Inflammatory macrophage treated with lipopolysaccharide for 1 hour (primary cell): ENCODE measurements at regions not wholly inside any gene's neighbourhood (a gene's known extent, or its start where the extent isn't known, plus 50 kb on each side); places are given as distances from the start of the nearest gene placed in this dataset.

Experiments
- DNase-seq, 2 donors: peaks; one replicate each; pipeline ENCODE4 v3.0.0-alpha.2; 2020 to 2022

DNA sequence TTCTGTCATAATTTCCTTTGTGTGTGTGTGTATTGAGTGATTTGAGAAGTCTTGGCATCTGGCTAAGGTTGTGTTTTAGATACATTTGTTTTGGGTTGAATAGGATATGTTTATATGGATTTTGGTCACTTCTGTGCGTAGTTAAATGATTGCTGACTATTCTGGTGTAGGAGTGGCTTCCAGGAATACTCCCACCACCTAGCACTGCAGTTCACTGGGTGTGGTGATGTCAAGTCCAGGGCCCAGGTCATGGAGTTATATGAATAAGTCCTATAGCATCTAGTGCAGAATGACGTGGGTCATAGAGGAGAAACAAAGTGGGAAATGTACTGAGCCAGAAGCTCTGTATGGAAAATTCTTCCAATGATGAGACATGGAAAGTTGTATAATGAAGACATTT, 465.4 kb upstream of the CCL2 start:
- no peak for DNase-seq

DNA sequence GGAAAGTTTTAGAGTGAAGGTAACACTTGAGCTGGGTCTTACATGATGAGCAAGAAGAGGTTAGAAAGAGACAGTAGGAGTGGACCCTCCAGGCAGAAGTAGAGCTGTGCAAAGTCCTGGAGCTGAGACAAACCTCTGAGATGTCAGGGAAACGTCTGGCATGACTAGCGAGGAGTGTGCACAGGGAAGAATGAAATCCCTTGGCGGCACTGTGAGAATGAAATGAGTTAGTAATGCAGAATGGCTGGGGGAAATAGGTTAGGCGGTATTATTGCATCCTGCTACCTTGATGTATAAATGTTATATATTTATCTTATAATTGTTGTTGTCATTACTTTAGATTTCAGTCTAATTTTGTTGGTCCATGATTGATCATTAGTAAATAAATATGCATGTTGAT, 457.9 kb upstream of the CCL2 start:
- no peak for DNase-seq

DNA sequence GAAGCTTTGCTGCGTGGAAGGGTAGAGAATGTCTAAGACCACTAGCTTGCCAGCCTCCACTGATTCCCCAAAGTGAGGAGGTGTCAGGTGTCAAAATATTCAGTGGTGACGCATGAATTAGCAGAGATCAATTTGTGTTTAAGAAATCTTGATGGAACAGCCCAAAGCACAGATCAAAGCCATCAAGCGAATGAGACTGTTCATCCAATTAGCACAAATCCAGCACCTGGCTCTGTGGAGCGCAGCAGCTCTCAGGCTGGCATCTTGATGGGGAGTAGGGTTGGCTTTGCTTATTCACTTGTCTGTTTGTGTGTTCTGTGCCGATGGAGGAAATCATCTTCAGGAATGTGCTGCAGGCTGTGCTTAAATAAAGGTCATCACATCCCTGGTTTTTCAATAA, 456.8 kb upstream of the CCL2 start:
- DNase-seq, result no peak

DNA sequence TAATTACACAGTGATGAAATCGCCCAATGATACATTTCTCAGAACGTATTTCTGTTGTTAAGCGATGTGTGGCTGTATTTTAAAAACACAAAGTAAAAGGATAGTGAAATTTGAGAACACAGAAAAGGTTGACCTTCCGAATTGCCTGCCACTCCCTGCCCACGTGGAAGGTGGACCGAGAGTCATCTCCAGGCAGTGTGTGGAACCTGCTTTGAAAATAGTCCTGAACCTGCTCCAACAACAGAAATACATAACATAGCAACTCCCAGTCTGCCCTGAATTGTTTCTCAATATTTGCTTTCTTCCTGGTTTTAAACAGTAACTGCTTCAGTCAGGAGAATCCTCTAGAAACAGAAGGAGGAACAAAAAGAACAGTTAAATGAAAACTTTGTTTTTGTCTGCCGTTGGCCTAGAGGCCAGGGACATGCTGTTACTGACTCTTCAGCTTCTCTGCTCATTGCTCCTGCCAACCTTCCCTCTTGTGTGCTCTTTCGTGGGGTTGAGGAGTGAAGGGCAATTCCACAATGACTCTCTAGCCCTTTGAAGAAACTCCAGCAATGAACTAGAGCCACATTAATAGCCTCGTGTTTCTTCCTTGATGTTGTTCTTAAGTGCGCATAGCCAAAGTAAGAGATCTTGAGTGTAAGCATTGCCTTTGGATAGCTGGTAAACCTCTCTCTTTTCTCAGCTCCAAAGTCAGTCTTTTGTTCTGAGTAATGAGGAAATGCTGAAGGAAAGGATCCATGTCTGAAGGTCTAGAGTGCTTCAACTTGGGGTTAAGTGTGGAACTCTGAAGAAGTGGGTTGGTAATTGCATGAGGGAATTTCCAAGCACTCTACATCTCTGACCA, 452.5 kb upstream of the CCL2 start:
- DNase-seq, result peak; percentile 20 to 24

DNA sequence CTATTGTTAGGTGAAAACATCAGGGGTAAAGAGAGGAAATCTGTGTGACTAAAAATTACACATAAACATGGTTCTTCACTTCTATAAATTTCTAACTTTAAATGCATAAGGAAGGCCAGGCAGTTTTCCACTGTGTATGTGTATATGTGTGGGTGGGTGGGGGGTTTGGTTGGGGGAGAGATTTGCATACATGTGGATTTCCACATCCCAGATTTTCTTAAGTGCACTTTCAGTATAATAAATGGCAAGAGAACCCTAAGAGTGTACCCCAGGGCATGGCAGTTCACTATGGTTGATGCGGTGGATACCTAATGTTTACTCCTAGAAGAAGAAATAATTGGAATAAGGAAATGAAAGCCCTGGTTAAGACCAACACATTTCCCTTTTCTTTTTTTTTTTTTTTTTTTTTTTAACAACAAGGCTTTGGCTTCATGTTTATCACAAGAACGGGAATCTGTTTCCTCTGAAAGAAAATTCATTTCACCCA, 451.8 kb upstream of the CCL2 start:
- peak; percentile 51 to 55 for DNase-seq

DNA sequence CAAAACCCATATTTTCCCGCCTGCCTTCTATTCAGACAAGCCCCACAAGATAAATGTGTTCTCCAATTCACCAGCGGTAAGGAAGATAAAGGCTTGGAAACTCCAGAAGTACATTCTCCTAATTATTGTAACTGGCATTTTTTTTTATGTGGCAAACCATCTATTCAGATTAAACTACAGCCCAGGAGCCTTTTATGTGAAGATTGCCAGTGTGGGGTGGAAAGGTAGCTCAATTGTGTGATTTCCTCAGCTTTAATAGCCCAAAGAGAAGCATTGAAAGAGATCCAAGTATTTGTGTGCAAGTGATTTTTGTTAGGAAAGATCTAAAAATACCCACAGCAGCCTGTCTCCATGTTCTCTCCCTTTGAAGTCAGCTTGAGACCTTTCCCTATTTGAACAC, 451.4 kb upstream of the CCL2 start:
- DNase-seq, result no peak

DNA sequence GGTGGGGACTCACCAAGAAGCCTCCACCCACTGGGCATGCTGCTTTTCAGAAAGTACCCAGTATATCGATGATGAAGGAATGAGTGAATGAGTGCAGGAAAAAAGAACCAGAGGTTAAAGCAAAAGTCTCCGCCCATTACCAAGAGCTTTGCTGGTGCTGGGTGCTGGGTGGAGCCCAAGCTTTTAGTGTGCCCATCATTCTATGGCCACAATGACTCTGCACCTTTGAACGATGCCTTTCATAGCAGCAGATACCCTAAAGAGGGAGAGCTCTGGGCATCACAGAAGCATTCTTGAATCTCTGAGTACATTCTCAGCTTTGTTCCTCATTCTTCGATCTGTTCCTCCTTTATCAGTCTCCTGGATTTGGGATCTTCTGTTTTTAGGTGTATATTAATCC, 450.7 kb upstream of the CCL2 start:
- DNase-seq, result peak in 1 of 2 donors; percentile 2

DNA sequence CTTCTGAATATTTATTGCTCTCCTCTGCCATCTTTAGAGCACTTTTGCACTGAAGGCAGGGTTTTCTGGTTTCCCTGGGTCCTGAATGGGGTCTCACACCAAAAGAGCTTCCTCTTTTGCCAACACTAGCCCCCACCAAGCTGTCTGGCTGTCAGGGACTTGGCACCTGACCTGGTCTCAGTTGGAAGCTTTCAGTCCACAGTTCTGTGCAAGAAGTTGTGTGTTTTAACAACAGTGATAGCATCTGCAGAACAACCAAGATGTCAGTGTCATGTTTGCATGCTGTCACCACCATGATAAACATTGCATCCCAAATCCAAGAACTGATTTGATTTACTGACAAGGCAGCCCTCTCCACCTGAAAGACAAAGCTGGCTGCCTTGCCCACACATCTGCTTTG, 448.5 kb upstream of the CCL2 start:
- DNase-seq, result no peak

DNA sequence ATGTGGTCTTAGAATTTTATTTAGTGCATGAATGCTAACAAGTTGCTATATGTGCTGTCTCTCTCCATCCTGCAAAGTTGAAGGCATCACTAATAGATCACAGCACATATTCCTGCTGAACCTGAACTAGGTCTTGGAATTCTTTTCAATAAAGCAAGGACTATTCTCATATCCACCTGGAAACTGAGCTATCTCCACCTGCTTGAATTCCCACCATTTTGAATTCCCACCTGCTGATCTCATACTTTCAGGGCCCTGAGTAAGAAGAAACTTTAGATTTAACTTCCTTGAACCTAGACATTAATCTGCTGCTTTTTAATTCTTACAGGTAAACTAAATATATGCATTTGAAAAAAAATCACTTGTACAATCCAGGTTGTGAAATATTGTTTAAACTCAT, 445.3 kb upstream of the CCL2 start:
- DNase-seq, result no peak

DNA sequence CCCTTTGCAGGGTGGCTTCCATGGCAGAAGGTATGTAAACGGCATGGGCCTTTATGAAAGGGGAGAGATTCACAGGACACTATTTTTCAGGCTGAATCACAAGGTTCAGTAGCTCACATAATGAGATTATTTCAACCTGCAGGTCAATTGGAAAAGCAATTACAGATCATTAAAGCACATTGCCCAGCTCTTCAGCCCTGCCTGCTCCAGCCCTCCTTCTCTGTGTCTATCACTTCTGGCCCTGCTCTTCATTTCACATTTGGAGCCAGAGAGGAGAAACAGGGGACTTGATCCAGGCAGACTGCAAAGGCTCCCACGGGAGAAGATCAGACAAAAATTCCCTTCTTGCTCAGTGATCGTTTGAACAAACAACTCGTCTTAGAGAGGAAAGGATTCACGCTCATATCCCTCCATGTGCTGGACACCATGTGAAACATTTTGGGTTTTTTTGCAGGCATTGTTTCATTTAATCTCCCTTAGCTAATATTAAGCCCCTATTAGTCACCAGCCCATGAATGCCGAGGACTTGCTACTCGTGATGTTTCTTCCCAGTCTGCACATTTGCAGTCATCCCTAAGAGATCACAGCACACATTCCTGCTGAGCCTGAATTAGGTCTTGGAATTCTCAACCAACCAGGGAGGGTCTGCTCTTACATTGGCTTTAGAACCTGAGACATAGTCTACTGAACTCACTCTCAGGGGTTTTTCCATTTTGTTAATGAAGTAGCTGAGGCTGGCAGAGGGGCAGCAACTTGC, 443.9 kb upstream of the CCL2 start:
- no peak for DNase-seq

DNA sequence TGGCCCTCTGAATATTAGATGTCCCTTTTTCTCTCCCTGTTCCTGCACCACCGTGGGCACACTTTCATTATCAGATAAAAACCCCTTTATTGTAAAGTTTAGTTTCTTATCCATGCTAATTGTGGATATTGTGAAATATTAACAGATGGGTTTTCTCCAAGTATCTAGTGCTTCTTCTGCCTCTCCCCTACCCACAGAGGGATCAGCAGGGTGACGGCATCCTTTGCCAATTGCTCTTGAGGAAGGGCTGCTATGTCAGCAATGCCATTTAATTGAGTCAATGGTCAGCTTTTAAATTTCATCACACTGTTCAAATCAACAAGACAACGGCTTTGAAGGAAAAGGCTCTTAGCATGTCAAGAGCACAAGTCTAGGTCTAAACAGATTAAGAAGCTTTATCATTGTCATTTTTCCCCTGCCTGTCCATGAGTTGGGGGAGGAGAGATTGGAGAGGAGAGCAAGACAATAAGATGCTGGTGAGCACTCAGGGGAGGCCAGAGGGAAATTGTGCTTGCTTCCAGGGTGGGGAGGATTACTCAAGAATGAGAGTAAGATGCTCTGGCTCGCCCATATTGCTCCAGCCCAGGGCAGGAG, 443.0 kb upstream of the CCL2 start:
- DNase-seq, result no peak

DNA sequence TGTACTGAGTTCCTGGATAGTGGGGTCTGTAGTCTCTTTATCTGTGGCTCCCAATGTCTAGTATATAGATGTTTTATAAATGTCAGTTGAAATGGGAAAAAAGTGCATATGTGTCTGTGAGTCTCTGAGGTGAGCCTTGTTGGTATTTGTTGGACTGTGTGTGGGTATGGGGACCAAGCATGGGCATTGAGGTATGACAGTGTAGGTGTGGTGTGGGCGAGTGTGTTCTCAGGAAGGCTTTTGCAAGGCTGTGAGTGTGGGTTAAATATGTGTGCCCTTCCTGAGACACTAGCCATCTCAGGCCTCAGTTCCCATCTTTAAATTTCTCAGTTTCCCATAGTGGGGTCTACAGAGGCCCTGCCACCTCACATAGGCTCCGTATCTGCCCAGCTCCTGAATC, 440.2 kb upstream of the CCL2 start:
- no peak for DNase-seq

DNA sequence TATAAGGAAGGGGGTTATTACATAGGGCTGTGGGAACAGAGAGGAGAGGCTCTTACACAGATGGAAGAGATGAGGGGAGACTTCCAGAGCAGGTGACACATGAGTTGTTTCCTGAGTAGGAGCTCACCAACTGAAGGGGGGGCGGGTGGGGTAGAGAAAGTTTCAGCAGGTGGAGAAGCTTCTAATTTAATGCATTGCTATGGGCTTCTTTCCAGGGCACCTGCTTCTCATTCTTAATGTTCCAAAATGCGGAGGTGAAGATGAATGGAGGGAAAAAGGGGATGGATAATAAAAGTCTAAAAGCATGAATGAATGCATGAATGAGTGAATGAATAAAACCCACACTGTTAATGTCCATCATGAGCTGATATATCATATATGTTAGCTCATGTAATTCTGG, 439.0 kb upstream of the CCL2 start:
- DNase-seq, result no peak

DNA sequence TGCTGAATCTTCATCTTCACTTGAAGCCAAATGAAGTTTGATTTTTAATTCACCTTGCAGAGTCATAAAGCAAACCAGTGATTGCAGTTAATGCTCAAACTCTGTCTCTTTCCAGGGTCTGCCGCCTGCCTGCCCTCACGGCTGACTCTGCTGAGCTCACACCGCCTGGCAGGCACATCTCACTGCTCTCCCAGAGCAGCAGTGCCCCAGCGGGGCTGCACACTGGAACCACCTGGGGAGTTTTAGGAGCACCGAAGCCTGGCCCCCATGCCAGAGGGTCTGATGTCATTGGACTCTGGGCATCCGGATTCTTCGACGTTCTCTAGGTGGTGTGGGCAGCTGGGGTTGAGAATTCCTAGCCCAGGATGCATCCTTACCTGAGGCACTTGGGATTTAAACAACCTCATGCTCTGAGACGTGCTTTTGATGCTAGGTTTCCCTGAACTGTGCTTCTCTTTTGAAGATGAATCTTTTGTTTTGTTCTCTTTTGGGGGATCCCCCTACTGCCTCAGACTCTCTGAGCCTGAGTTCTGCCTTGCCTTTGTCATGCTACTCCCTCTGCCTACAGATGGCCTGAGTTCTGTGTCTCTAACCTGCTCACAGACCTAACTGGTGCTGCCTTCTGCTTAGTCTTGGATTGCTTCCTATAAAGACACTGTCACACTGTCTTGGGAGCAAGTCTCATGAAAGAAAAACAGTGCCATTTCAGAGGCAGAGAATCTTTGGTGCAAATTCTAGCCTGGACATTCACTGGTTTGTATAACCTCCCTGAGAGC, 438.1 kb upstream of the CCL2 start:
- DNase-seq, result no peak

DNA sequence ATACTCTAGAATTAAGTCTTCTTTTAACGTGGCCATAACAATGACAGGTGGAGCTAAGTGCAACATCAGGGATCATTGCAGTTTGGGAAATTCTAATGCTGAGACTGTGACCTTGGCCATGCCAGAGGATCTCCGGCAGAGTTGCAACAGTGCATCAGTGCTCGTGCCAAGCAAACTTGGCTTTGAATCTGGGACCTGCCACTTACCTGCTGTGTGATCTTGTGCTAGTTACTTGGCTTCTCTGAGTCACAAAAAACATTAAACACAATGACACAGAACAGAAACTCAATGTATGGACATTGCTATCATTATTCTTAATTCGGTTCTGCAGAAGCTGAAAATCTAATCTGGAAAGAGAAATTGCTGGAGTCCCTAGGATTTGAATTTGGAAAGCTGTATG, 435.5 kb upstream of the CCL2 start:
- no peak for DNase-seq

DNA sequence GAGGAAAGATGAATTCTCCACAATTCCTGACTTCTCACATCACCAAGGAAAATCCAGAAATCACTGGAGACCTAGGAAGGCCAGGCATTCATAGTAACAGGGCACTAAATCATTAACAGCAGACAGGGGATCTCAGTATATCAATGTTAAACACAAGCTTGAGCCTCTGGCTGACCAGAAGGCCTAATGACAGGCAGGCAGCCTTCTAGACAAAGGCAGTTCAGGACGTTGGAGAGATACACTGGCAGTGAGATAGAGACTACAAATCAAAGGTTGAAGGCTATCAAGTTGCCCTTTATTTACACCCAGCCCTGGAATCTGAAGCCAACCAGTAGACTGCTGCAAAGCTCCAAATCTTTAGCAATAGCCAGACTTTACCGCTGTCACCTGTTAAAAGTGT, 422.8 kb upstream of the CCL2 start:
- DNase-seq, result no peak

DNA sequence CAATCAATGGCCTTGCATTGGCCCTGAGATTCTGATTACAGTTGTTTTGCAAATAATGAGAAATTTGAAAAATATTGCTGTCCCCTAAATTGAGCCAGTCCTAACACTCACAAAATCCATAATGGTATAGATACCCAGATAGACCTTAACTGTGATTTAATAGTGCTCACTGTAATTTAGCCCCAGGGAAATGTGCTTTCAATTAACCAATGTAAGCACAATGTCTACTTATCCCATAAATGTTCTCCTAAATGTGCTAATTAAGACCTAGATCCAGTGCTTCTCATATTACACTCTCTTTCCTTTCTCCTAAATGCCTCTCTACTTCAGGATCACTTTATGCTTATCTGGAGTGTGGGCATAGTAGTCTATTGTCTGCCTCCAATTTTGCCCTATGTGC, 417.8 kb upstream of the CCL2 start:
- DNase-seq, result no peak

DNA sequence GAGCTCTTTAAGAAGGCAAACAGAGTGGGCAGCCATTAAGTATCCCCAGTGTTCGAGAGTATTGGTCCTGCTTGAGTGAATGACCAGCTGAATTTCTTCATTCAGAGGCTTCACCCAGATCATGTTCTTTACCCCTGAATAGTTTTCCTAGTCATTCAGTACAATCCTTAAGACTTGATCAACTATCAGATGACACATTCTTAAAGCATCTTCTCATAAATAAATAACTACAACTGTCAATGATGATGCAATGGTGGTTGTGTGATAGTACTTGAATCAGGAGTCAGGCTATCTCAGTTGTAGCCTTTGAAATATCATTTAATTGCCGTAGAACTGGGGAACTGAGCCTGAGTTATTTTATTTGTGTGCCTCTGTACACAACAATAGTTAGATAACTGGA, 416.8 kb upstream of the CCL2 start:
- no peak for DNase-seq

DNA sequence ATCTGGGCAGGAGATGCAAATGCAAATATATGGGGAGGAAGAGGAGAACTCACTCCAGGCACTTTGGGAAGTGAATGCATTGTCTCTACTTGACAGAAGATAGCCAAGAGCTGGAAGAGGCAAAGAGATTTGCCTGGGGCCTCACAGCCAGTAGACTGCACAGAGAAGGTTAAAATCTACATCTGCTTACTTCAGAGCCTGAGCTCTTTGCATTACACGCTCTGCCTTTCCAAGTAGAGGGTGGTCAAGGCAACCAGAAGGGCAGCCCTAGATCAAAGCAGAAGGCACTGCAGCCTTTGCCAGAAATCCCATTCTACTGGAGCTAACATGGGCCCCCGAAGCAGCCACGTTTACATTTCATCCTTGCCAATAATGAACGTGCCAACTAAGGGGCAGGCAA, 407.2 kb upstream of the CCL2 start:
- no peak for DNase-seq

DNA sequence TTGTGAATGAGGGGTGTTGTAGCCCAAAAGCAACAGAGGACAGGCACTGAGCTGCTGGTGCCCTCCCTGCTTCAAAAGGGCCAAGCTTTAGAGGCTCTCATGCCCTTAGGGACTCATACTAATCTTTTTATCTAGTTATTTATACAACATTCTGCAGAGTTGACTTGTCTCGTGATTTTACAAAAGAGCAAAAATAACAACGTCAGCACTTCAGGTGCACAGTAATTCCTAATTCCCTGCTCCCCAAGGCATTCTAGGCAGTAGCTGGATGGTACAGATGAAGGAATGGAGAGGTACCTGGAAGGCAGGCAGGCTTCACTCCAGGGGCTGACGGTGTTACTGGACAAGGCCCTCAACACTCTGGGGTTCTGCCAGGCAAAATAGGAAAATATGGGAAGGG, 406.7 kb upstream of the CCL2 start:
- no peak for DNase-seq

DNA sequence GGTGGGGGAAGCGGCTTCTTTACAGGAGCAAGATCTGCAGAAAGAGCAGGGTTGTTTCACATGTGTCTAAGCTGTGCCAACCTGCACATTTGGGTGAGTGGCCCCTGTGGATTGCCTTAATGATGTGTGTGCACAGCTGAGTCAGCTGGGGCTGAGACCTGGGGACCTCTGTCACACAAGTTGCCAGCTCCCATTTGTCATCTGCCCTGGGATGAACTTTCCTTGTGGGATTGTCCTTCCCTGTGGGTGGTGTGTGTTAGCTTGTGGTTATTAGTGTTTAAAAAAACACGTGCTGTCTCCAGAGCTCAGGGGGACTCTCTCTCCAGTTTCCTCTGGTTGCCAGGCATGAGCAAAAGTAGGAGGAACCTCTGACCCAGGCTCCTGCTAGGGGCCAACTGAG, 400.5 kb upstream of the CCL2 start:
- no peak for DNase-seq

DNA sequence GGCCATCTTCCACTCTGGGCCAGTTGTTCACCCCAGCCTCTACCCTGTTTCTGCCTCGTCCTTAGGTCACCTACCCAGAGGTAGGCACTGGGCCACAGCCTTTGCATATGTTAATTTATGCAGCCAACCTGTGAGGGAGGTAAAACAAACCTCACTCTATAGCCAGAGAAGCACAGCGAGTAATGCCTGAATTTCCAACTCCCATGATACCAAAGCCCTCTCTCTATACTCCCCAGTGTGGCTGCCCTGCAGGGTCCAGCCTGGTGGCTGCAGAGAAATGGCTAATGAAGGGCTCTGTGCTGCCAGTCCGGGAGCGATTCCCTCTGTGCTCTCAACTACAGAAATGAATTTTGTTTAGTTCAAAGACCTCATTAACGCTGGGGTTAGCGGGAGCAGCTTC, 397.0 kb upstream of the CCL2 start:
- no peak for DNase-seq

DNA sequence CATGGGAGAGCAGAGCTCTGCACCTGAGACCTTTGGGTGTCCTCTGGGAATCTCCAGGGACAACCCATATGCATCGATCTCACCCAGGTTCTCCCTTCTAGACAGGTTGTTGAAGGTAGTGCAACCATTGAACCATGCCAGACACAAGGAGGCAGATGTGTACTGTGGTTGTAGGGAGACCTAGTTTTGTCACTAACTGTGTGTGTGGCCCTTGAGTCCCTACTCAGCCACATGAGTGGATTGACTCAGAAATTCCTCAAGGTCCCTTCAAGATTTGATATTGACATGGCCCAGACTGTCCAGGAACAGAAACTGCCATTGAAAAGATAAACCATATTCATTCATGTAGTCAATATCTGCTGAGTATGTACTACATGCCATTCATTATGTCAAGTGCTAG, 396.4 kb upstream of the CCL2 start:
- DNase-seq, result no peak
